Activated CD8-positive, alpha-beta T cell treated with anti-CD3 and anti-CD28 coated beads, Interleukin-2, amount 10 ng/mL, durations not matched to agents 7 days and 5 days (primary cell): ENCODE measurements at regions not wholly inside any gene's neighbourhood (a gene's known extent, or its start where the extent isn't known, plus 50 kb on each side); places are given as distances from the start of the nearest gene placed in this dataset.

ENCODE experiments used
- ATAC-seq: fragments of 150-1000 bp; cut with Tn5 transposase; one replicate; pipeline ENCODE4 v1.10.0; 2021; ENCODE audit warnings: moderate library complexity
- CTCF ChIA-PET: fragments of 350-600 bp; sonication (Branson Sonifier 250); formaldehyde crosslinking; loops from one replicate; lab custom pipeline; 2021; ENCODE audit warnings: antibody characterized with exemption; lab: Charles Lee
- POLR2A ChIA-PET: fragments of 350-600 bp; sonication (Branson Sonifier 250); formaldehyde crosslinking; loops from one replicate; lab custom pipeline; 2021; ENCODE audit warnings: antibody characterized with exemption; lab: Charles Lee
- DNase-seq: peaks from one replicate; pipeline ENCODE4 v3.0.0-alpha.2; 2020
- H3K27ac Mint-ChIP-seq: one replicate; pipeline ENCODE4 v1.8.0; 2021; ENCODE audit warnings: mild to moderate bottlenecking, mixed read lengths
- H3K27me3 Mint-ChIP-seq: one replicate; pipeline ENCODE4 v1.8.0; 2021; ENCODE audit warnings: low read depth, mixed read lengths
- H3K36me3 Mint-ChIP-seq: one replicate; pipeline ENCODE4 v1.8.0; 2021; ENCODE audit warnings: low read depth, mixed read lengths
- H3K4me1 Mint-ChIP-seq: one replicate; pipeline ENCODE4 v1.8.0; 2021; ENCODE audit warnings: low read depth, mixed read lengths
- H3K4me3 Mint-ChIP-seq: one replicate; pipeline ENCODE4 v1.8.0; 2021; ENCODE audit warnings: mild to moderate bottlenecking, mixed read lengths
- H3K9me3 Mint-ChIP-seq: one replicate; pipeline ENCODE4 v1.8.0; 2022; ENCODE audit warnings: mixed read lengths; ENCODE audit not compliant: insufficient read depth

GRCh38 chr2:104025295-104025694 lies 828.6 kb upstream of the POU3F3 start:
- ATAC-seq = no peak
- CTCF ChIA-PET = no interaction called here

GRCh38 chr2:104026725-104027124 lies 827.2 kb upstream of the POU3F3 start:
- Mint-ChIP-seq H3K27ac (no peak overlapping the region), H3K4me3 (no peak overlapping the region), H3K27me3 (no peaks in the 10 kb centered on the region), H3K36me3 (no peaks in the 10 kb centered on the region), H3K9me3 (no peaks in the 10 kb centered on the region), H3K4me1 (no peaks in the 10 kb centered on the region)
- POLR2A ChIA-PET = no interaction called here
- no peak for DNase-seq
- CTCF ChIA-PET = no interaction called here
- ATAC-seq = no peak

More at GRCh38 chr2:104025295-104025694, 828.6 kb upstream of the POU3F3 start:
- no peak for DNase-seq
- Mint-ChIP-seq H3K4me1 (no peaks in the 10 kb centered on the region), H3K4me3 (no peak overlapping the region), H3K9me3 (no peaks in the 10 kb centered on the region), H3K27me3 (no peaks in the 10 kb centered on the region), H3K27ac (no peak overlapping the region), H3K36me3 (no peaks in the 10 kb centered on the region)
- POLR2A ChIA-PET = no interaction called here

GRCh38 chr2:104027321-104027720 lies 826.6 kb upstream of the POU3F3 start:
- Mint-ChIP-seq H3K4me3 (no peak overlapping the region), H3K9me3 (no peaks in the 10 kb centered on the region), H3K36me3 (no peaks in the 10 kb centered on the region), H3K4me1 (no peaks in the 10 kb centered on the region), H3K27ac (no peak overlapping the region), H3K27me3 (no peaks in the 10 kb centered on the region)
- DNase-seq (no peak), ATAC-seq (no peak)
- ChIA-PET POLR2A (no interaction called here), CTCF (no interaction called here)

GRCh38 chr2:104028061-104028460 lies 825.9 kb upstream of the POU3F3 start:
- DNase-seq (no peak), ATAC-seq (no peak)
- Mint-ChIP-seq H3K36me3 (no peaks in the 10 kb centered on the region), H3K9me3 (no peaks in the 10 kb centered on the region), H3K4me3 (no peak overlapping the region), H3K4me1 (no peaks in the 10 kb centered on the region), H3K27me3 (no peaks in the 10 kb centered on the region), H3K27ac (no peak overlapping the region)
- CTCF ChIA-PET = no interaction called here
- POLR2A ChIA-PET = no interaction called here

GRCh38 chr2:104033399-104033798 lies 820.5 kb upstream of the POU3F3 start:
- Mint-ChIP-seq H3K4me3 (no peak overlapping the region), H3K36me3 (no peaks in the 10 kb centered on the region), H3K9me3 (no peaks in the 10 kb centered on the region), H3K4me1 (no peaks in the 10 kb centered on the region), H3K27ac (no peak overlapping the region), H3K27me3 (no peaks in the 10 kb centered on the region)
- ChIA-PET POLR2A (no interaction called here), CTCF (no interaction called here)
- DNase-seq (no peak), ATAC-seq (no peak)

GRCh38 chr2:104040771-104041170 lies 813.1 kb upstream of the POU3F3 start:
- DNase-seq (no peak), ATAC-seq (no peak)
- no peak overlapping the region for H3K4me3 Mint-ChIP-seq
- H3K36me3 Mint-ChIP-seq = no peaks in the 10 kb centered on the region
- POLR2A ChIA-PET = no interaction called here
- CTCF ChIA-PET = no interaction called here
- H3K9me3 Mint-ChIP-seq = no peaks in the 10 kb centered on the region
- no peaks in the 10 kb centered on the region for H3K27me3 Mint-ChIP-seq
- H3K4me1 Mint-ChIP-seq = no peaks in the 10 kb centered on the region
- H3K27ac Mint-ChIP-seq = no peak overlapping the region

- H3K4me1 Mint-ChIP-seq = no peaks in the 10 kb centered on the region
- DNase-seq (no peak), ATAC-seq (no peak)
- POLR2A ChIA-PET = no interaction called here
- H3K27me3 Mint-ChIP-seq = no peaks in the 10 kb centered on the region
- no peaks in the 10 kb centered on the region for H3K36me3 Mint-ChIP-seq
- no peak overlapping the region for H3K27ac Mint-ChIP-seq
- no peak overlapping the region for H3K4me3 Mint-ChIP-seq
- CTCF ChIA-PET = no interaction called here
- H3K9me3 Mint-ChIP-seq = no peaks in the 10 kb centered on the region
Measured at GRCh38 chr2:104041351-104041750, 812.6 kb upstream of the POU3F3 start.

GRCh38 chr2:104043864-104044263 lies 810.1 kb upstream of the POU3F3 start:
- H3K27ac Mint-ChIP-seq = no peak overlapping the region
- ChIA-PET POLR2A (no interaction called here), CTCF (no interaction called here)
- ATAC-seq (no peak), DNase-seq (no peak)
- no peaks in the 10 kb centered on the region for H3K36me3 Mint-ChIP-seq
- H3K4me3 Mint-ChIP-seq = no peak overlapping the region
- no peaks in the 10 kb centered on the region for H3K27me3 Mint-ChIP-seq
- H3K4me1 Mint-ChIP-seq = no peaks in the 10 kb centered on the region
- H3K9me3 Mint-ChIP-seq = no peaks in the 10 kb centered on the region

GRCh38 chr2:104045071-104045470 lies 808.8 kb upstream of the POU3F3 start:
- DNase-seq (no peak), ATAC-seq (no peak)
- Mint-ChIP-seq H3K9me3 (no peaks in the 10 kb centered on the region), H3K36me3 (no peaks in the 10 kb centered on the region), H3K27me3 (no peaks in the 10 kb centered on the region), H3K4me1 (no peaks in the 10 kb centered on the region), H3K4me3 (no peak overlapping the region), H3K27ac (no peak overlapping the region)
- POLR2A ChIA-PET = no interaction called here
- CTCF ChIA-PET = no interaction called here

- H3K27me3 Mint-ChIP-seq = no peaks in the 10 kb centered on the region
Measured at GRCh38 chr2:104046466-104046865, 807.4 kb upstream of the POU3F3 start.

GRCh38 chr2:104047516-104047915 lies 806.4 kb upstream of the POU3F3 start:
- no peak for DNase-seq
- Mint-ChIP-seq H3K4me3 (no peak overlapping the region), H3K4me1 (no peaks in the 10 kb centered on the region), H3K27me3 (no peaks in the 10 kb centered on the region), H3K9me3 (no peaks in the 10 kb centered on the region), H3K27ac (no peak overlapping the region), H3K36me3 (no peaks in the 10 kb centered on the region)
- no peak for ATAC-seq
- CTCF ChIA-PET = no interaction called here
- POLR2A ChIA-PET = no interaction called here

More at GRCh38 chr2:104046466-104046865, 807.4 kb upstream of the POU3F3 start:
- CTCF ChIA-PET = no interaction called here
- no peak overlapping the region for H3K27ac Mint-ChIP-seq
- POLR2A ChIA-PET = no interaction called here
- no peaks in the 10 kb centered on the region for H3K9me3 Mint-ChIP-seq
- no peak for ATAC-seq
- H3K36me3 Mint-ChIP-seq = no peaks in the 10 kb centered on the region
- no peak overlapping the region for H3K4me3 Mint-ChIP-seq
- DNase-seq = no peak
- H3K4me1 Mint-ChIP-seq = no peaks in the 10 kb centered on the region

GRCh38 chr2:104049438-104049837 lies 804.5 kb upstream of the POU3F3 start:
- ATAC-seq = no peak
- Mint-ChIP-seq H3K27me3 (no peaks in the 10 kb centered on the region), H3K4me1 (no peaks in the 10 kb centered on the region), H3K36me3 (no peaks in the 10 kb centered on the region), H3K9me3 (no peaks in the 10 kb centered on the region), H3K4me3 (no peak overlapping the region), H3K27ac (no peak overlapping the region)
- DNase-seq = no peak
- ChIA-PET CTCF (no interaction called here), POLR2A (interaction anchor here (0.8 kb wide), 1 partner anchor 1093 kb away, joined by 3 read pairs; no protein-coding TSS in a partner anchor)

- CTCF ChIA-PET = no interaction called here
- POLR2A ChIA-PET = no interaction called here
- Mint-ChIP-seq H3K4me1 (no peaks in the 10 kb centered on the region), H3K36me3 (no peaks in the 10 kb centered on the region), H3K9me3 (no peaks in the 10 kb centered on the region), H3K4me3 (no peak overlapping the region), H3K27ac (no peak overlapping the region), H3K27me3 (no peaks in the 10 kb centered on the region)
- DNase-seq (no peak), ATAC-seq (no peak)
Measured at GRCh38 chr2:104049981-104050380, 803.9 kb upstream of the POU3F3 start.
